Jurkat, Clone E6-1 (cell line): ENCODE measurements at regions not wholly inside any gene's neighbourhood (a gene's known extent, or its start where the extent isn't known, plus 50 kb on each side); places are given as distances from the start of the nearest gene placed in this dataset.
"Not testable (repeated sequence)": the region's sequence is repeated elsewhere in the genome, so short reads cannot be mapped to it uniquely, and the experiment has no call there.

Experiments used
- DNase-seq: peaks from one replicate; pipeline ENCODE4 v3.0.0-alpha.2; 2011; ENCODE audit warnings: low read depth, low spot score
- H3K4me3 ChIP-seq: 2 replicates; pipeline ENCODE4 v1.5.1; 2011; ENCODE audit warnings: mild to moderate bottlenecking, low read length, control low read depth, moderate library complexity

GRCh38 chr5:164203581-164204225, 698.3 kb downstream of the MAT2B start:
- DNase-seq, result no peak
- H3K4me3 ChIP-seq, result no peak overlapping the region

GRCh38 chr5:164204338-164204946, 699.0 kb downstream of the MAT2B start:
- no peak overlapping the region for H3K4me3 ChIP-seq
- no peak for DNase-seq

DNA sequence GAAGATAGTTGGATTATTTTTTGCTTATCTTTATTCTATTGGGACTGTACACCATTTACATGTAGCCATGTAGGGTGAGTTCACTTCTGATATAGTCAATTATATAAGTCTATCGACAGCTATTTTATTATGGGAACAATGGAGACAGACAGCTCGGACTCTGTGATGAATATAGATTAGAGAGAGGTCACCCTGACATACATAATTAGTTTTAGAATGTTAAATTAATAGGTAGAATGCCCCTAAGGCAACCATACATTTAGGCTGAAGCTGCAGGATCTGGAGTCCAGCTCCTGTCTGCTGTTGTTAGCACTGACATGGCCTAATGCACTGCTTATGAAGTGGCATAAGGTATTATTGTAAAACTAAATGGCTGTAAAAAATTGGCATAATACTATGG, 700.8 kb downstream of the MAT2B start:
- DNase-seq, result no peak

GRCh38 chr5:164207646-164208045, 702.2 kb downstream of the MAT2B start:
- no peak for DNase-seq
- H3K4me3 ChIP-seq, result no peak overlapping the region

More for the DNA sequence above, 700.8 kb downstream of the MAT2B start:
- no peak overlapping the region for H3K4me3 ChIP-seq

DNA sequence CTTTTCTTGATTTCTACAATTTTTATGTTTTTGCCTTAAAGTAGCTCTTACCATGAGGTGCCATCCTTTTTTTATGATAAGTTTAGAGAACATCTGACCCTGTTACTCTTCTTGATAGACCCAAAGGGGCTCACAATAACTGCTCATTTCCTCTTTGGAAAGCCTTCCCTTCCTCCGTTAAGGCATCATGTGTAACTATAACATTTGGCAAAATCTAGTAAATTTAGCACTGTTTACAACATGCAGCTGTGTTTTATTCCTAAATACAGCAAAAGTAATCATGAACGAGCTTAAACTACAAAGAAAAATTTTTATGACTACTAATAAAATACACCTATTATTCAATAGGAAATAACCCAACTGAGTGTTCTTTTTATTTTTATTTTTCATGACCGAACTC, 705.1 kb downstream of the MAT2B start:
- DNase-seq, result no peak
- no peak overlapping the region for H3K4me3 ChIP-seq

DNA sequence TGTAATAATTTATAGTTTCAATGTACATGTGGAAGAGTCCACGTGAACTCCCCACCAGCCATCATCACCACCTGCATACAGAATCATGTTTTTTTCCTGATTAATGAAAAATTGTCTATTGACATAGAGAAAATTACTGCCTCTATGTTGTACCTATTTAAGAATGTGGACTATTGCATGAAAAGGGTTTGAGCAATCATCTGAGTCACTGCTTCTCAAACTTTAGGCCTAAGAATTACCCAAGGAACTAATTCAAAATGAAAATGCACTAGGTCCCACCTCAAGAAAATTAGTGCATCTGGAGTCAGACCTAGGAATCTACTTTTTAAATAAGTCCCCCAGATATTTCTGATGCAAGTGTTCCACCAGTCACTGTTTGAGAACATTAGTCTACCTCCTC, 709.3 kb downstream of the MAT2B start:
- no peak overlapping the region for H3K4me3 ChIP-seq
- no peak for DNase-seq

DNA sequence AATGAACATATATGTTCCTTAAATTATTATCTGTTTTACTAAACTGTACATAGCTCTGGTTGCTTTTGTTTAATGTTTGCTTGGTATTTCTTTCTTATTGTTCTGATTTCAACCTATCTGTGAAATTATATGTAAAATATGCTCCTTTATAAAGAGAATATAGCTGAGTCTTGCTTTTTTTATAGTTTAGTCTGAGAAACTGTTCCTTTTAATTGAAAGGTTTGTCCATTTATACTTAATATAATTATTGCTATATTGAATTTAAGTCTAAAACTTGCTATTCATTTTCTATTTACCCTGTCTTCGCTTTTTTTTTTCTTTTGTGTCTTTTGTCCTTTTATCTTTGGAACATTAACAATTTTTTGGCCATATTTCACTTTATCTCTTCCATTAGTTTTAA, 712.0 kb downstream of the MAT2B start:
- H3K4me3 ChIP-seq, result no peak overlapping the region
- no peak for DNase-seq

- no peak for DNase-seq
- no peak overlapping the region for H3K4me3 ChIP-seq
These were observed 715.1 kb downstream of the MAT2B start for GRCh38 chr5:164220522-164220921.

DNA sequence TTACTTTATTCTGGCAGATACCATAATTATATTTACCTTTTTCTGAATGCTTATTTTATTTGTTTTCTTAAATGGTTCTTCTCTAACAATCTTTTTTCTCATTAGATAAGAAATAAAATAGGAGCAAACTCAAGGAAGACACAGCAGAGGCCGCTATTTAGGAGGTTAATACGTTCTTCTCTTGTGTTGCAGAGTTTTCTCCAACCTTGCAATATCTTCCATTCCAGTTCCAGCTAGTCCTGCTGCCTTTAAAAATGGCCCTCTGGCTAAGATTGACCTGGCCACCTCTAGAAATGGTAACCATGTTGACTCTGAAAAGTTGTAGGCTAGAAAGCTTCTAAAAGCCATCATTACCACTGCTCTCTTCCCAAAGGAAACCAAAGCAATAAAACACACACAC, 718.8 kb downstream of the MAT2B start:
- no peak overlapping the region for H3K4me3 ChIP-seq
- DNase-seq, result no peak

- no peak overlapping the region for H3K4me3 ChIP-seq
- no peak for DNase-seq
These were observed 719.4 kb downstream of the MAT2B start for GRCh38 chr5:164224772-164225171.

DNA sequence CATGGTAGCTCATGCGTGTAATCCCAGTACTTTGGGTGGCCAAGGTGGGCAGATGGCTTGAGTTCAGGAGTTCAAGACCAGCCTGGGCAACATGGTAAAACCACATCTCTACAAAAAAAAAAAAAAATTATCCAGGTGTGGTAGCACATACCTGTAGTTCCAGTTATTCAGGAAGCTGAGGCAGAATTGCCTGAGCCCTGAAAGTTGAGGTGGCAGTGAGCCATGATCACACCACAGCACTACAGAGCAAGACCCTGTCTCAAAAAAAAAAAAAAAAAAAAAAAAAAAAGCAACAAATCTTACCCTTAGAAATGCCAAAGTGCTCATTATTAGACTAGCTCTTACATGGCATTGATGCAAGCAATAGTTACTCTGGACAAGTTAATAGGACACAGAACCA, 724.9 kb downstream of the MAT2B start:
- no peak for DNase-seq
- H3K4me3 ChIP-seq, result no peak overlapping the region

DNA sequence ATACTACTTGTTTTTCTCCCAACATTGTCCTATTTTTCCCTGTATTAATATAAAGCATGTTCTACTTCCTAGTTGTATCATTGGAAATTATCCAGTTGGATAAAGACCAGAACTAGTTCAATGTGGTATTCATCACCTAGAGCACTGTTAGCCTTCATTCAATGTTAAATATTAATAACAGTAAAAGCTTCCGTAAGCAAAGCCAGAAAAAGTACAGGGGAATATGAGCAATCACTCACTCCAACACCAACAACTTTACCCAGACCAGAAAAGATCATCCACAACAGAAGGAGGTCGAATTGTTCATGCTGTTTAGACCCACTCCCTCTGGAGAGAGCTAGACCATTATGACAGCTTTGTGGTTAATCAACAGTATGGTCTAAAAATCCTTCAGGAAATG, 728.4 kb downstream of the MAT2B start:
- no peak overlapping the region for H3K4me3 ChIP-seq
- DNase-seq, result no peak

DNA sequence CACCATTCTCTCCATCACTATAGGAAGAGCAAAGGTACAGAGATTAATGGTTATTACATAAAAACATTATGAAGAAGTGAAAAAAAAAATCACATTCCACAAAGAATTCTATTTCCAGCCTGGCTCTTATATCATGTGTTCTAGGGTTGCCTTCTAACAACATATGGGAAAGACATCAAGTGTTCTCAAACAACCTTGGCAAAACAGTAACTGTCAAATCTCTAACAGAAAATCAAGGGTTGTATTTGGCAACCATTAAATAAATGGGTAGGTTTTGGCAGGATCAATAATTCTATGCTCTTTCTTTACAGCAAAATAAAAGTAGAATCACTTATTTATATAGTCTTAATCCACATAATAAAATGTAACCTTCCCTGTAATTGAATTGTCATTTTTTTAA, 728.9 kb downstream of the MAT2B start:
- H3K4me3 ChIP-seq, result no peak overlapping the region
- DNase-seq, result no peak

DNA sequence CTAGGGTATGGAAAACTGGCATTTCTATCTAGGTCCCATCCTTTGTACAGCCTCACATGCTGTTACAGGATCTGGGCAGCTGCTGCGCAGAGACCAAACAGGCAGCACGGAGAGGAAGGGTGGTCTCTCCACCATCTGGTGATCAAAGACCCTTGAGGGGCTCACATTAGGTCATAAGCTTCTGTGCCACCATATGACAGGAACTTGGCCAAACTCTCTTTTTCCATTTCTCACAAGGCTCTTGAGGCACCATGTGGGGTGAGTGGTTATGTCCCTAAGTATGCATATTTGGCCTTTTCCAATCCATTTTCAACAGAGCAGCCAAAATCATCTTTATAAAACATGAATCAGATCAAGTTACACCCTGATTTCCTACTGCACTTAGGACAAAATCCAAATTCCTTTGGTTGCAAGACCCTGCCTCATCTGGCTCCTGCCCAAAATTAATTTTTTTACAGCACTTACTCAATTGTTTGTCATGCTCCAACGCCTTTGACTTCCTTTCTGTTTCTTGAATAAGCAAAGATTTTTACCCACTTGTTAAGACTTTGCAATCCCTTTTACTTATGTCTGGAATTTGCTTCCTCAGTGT, 730.0 kb downstream of the MAT2B start:
- no peak for DNase-seq
- no peak overlapping the region for H3K4me3 ChIP-seq

DNA sequence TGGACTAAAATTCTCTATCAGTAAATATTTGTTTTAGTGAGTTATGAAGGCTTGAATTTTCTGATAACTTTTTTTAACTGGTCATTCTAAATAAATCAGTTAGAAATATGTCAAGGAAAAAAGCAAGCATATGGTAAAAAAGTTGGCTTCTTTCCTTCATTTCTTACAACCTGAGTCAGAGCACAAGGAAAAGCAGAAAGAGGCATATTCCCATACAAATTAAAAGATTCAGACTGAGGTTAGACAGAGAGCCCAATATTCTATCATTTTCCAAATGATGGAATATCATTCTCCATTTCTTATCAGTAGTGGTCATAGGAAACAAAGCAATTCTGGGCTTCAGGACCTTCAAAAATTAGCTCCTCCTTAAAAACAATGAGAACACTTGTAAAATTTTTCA, 732.1 kb downstream of the MAT2B start:
- no peak for DNase-seq
- H3K4me3 ChIP-seq, result no peak overlapping the region

- DNase-seq, H3K4me3 ChIP-seq: not testable (repeated sequence)
These were observed 746.4 kb downstream of the MAT2B start for GRCh38 chr5:164251781-164252180.

DNA sequence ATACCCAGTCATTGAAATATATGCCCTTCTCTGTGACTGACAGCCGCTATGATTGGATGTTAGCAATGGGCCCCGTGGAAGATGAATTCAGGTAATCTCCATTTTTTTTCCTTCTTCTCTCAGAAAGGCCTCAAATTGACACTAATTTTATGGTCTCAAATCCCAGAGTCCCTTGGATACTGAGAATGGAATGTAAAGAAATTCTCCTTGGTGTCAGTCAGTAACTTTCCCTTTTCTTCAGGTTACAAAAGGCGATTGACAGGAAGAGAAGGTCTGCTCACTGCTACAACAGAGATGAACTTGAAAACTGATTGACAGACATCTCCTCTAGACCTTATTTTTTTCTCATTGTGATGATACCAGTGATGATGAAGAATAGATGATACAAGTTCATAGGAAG, 748.3 kb downstream of the MAT2B start:
- DNase-seq, result no peak
- H3K4me3 ChIP-seq, result no peak overlapping the region

DNA sequence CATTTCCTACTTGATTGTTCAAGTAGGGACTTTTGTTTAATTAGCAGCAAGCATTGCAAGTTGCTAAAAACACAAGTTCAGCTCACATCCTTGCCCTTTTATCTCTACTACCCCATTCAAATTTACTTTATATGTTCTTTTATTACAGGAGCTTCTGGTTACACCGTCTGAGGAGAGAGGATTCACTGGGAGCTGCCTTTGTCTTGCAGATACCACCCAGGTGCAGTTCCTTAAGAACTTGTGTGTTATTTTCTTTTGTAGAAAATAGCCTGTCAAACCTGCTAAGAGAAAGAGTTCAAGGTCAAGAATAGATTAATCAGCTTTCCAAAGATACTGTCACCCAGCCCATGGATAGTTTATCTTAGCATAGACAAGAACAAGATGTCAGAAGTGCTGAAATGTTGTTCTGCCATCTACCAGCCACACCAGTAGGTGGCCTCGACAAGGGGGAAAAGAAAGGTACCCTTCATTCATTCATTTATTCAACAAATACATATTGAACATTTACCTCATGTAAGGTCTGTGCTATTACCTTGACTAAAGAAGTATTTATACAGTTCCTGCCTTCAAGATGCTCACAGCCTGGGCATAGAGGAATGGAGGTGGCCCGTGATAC, 750.3 kb downstream of the MAT2B start:
- DNase-seq, result no peak
- no peak overlapping the region for H3K4me3 ChIP-seq

DNA sequence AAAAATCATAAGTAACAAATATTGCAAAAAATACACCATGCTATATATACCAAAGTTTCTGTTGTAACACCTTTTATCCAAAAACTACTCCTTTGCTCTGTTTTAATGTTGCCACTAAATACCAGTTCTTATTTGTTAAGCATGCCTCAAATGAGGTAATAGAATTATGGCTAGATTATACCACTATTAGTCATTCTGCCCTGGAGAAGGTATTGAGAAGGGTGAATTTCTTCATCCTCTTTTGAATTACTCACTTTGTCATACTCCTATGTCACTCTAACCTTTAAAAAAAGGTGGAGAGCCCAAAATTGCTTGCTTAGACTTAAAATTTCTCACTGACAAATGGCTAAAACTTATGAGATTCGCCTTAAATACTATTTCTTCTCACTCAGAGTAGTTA, 750.9 kb downstream of the MAT2B start:
- no peak for DNase-seq
- H3K4me3 ChIP-seq, result no peak overlapping the region

GRCh38 chr5:164256954-164257353, 751.5 kb downstream of the MAT2B start:
- DNase-seq, result no peak
- H3K4me3 ChIP-seq, result no peak overlapping the region

- no peak overlapping the region for H3K4me3 ChIP-seq
- no peak for DNase-seq
These were observed 760.1 kb downstream of the MAT2B start for GRCh38 chr5:164265566-164265965.
